HFFc6 (cell line): ENCODE measurements at regions not wholly inside any gene's neighbourhood (a gene's known extent, or its start where the extent isn't known, plus 50 kb on each side); places are given as distances from the start of the nearest gene placed in this dataset.

Experiments
- DNase-seq: peaks from one replicate; pipeline ENCODE4 v3.0.0-alpha.2; 2018
- H3K27ac Mint-ChIP-seq: 2 replicates; pipeline ENCODE4 v1.8.0; 2020; ENCODE audit warnings: mild to moderate bottlenecking, mixed read lengths
- H3K27me3 Mint-ChIP-seq: 2 replicates; pipeline ENCODE4 v1.8.0; 2021; ENCODE audit warnings: mild to moderate bottlenecking, moderate library complexity, mixed read lengths; ENCODE audit not compliant: insufficient read depth
- H3K36me3 Mint-ChIP-seq: 2 replicates; pipeline ENCODE4 v1.8.0; 2021; ENCODE audit warnings: low read depth, mixed read lengths
- H3K4me1 Mint-ChIP-seq: 2 replicates; pipeline ENCODE4 v1.8.0; 2020; ENCODE audit warnings: low read depth, mixed read lengths
- H3K4me3 Mint-ChIP-seq: 2 replicates; pipeline ENCODE4 v1.8.0; 2020; ENCODE audit warnings: mild to moderate bottlenecking, moderate library complexity, mixed read lengths
- H3K9me3 Mint-ChIP-seq: 2 replicates; pipeline ENCODE4 v1.8.0; 2020; ENCODE audit warnings: mild to moderate bottlenecking, mixed read lengths
- CTCF ChIP-seq: fragments of 200-600 bp; sonication (generic); IDR thresholded peaks from 2 replicates; pipeline ENCODE4 v1.5.0; 2021; ENCODE audit warnings: antibody characterized with exemption, mild to moderate bottlenecking

GRCh38 chr7:108627476-108628051, 57.9 kb downstream of the DNAJB9 start:
- Mint-ChIP-seq H3K9me3 (no peaks in the 10 kb centered on the region), H3K27me3 (no peaks in the 10 kb centered on the region; the same call in 1 of the 2 replicates), H3K4me3 (no peak overlapping the region), H3K4me1 (no peaks in the 10 kb centered on the region), H3K27ac (no peak overlapping the region), H3K36me3 (no peaks in the 10 kb centered on the region)
- TF ChIP-seq CTCF: no peak
- no peak for DNase-seq

DNA sequence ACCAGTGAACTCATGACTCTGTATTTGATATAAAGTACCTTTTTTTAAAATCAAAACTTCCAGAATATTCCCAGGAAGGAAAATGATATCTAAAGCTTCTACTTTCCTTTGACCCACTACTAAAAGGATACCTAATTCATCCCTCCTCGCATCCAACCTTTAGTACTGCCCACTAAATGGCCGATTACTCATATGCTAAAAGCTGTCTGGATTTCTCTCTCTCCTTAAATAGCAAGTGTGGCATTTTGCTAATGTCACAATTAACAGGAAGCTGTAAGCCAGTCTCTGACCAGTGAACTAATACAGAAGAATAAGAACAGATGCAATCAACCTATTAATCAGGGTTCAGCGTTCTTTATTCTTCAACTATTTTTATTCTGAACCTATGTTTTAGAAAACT, 59.0 kb downstream of the DNAJB9 start:
- no peak overlapping the region for H3K27ac Mint-ChIP-seq
- TF ChIP-seq CTCF: no peak
- no peaks in the 10 kb centered on the region; the same call in 1 of the 2 replicates for H3K27me3 Mint-ChIP-seq
- H3K4me3 Mint-ChIP-seq: no peak overlapping the region
- H3K9me3 Mint-ChIP-seq: no peaks in the 10 kb centered on the region
- H3K4me1 Mint-ChIP-seq: no peaks in the 10 kb centered on the region
- DNase-seq: no peak
- no peaks in the 10 kb centered on the region for H3K36me3 Mint-ChIP-seq

- Mint-ChIP-seq H3K27ac (no peak overlapping the region), H3K4me3 (no peak overlapping the region), H3K9me3 (no peaks in the 10 kb centered on the region), H3K4me1 (no peaks in the 10 kb centered on the region), H3K36me3 (no peaks in the 10 kb centered on the region), H3K27me3 (no peaks in the 10 kb centered on the region)
- TF ChIP-seq CTCF: no peak
- no peak for DNase-seq
Measured at GRCh38 chr7:108629651-108630400, 60.2 kb downstream of the DNAJB9 start.

DNA sequence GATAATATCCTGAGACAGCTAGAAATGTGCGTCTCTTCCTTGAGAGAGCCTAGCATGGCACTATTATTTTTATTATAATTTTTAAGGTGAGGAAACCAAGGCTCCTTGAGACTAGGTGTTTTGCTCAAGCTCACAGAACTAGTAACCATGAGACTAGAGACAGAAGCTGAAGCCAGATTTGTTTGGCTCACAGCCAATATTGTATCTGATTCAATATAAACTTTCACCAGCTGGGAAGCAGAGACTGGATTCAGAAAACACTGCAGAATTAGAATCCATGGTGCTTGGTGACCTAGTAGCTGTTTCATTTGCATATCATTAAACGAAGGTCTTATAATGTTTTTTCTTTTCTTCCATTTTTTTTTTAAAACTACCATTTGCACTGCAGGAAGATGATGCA, 64.4 kb downstream of the DNAJB9 start:
- H3K4me1 Mint-ChIP-seq: no peaks in the 10 kb centered on the region
- H3K4me3 Mint-ChIP-seq: no peak overlapping the region
- no peaks in the 10 kb centered on the region for H3K27me3 Mint-ChIP-seq
- no peak for TF ChIP-seq CTCF
- H3K36me3 Mint-ChIP-seq: no peaks in the 10 kb centered on the region
- DNase-seq: no peak
- H3K9me3 Mint-ChIP-seq: no peaks in the 10 kb centered on the region
- H3K27ac Mint-ChIP-seq: no peak overlapping the region

DNA sequence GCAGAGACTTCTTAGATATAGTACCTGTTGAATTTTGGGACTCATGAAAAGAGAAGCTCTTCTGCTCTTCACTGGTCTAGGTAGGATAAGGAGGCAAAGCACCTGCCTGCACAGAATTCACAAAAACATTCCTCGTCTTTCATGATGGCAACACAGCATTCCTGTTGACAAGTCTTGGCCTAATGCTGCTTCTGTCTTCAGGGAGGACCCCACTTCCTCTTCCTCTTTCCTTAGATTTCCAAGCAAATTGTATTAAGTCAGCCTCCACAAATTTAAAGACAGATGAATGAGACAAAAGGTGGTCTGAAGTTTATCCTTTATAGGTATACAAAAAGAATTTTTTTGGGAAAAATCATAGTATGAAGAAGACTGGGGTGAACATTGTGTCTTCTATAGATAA, 64.9 kb downstream of the DNAJB9 start:
- Mint-ChIP-seq H3K4me1 (no peaks in the 10 kb centered on the region), H3K27ac (no peak overlapping the region), H3K27me3 (no peaks in the 10 kb centered on the region), H3K4me3 (no peak overlapping the region), H3K36me3 (no peaks in the 10 kb centered on the region), H3K9me3 (no peaks in the 10 kb centered on the region)
- no peak for TF ChIP-seq CTCF
- no peak for DNase-seq
